ENCODE measurements at regions not wholly inside any gene's neighbourhood (a gene's known extent, or its start where the extent isn't known, plus 50 kb on each side); places are given as distances from the start of the nearest gene placed in this dataset.

DNA sequence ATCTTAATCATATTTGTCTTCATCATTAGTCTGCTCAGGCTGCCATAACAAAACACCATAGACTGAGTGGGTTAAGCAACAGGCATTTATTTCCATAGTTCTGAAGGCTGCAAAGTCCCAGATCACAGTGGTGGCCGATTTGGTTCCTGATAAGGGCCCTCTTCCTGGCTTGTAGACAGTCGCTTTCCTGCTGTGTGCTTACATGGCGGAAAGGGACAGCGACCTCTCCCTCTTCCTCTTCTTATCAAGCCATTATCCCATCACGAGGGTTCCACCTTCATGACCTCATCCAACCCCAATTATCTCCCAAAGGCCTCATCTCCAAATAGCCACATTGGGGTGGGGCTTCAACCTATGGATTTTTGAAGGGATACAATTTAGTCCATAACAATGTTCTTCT, 84.0 kb downstream of the LYZL1 start:
- TF ChIP-seq POLR2AphosphoS5 (IDR thresholded peaks at IDR 0.05; ENCODE audit: low read depth) (no peak), EZH2 (IDR thresholded peaks at IDR 0.05; ENCODE audit: low read depth, unreplicated experiment) (no peak)
- TF ChIP-seq, protein P1, sequence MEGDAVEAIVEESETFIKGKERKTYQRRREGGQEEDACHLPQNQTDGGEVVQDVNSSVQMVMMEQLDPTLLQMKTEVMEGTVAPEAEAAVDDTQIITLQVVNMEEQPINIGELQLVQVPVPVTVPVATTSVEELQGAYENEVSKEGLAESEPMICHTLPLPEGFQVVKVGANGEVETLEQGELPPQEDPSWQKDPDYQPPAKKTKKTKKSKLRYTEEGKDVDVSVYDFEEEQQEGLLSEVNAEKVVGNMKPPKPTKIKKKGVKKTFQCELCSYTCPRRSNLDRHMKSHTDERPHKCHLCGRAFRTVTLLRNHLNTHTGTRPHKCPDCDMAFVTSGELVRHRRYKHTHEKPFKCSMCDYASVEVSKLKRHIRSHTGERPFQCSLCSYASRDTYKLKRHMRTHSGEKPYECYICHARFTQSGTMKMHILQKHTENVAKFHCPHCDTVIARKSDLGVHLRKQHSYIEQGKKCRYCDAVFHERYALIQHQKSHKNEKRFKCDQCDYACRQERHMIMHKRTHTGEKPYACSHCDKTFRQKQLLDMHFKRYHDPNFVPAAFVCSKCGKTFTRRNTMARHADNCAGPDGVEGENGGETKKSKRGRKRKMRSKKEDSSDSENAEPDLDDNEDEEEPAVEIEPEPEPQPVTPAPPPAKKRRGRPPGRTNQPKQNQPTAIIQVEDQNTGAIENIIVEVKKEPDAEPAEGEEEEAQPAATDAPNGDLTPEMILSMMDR (conservative IDR thresholded peaks at IDR 0.05; ENCODE audit: low read depth in 2 of 2) = no peak
